Spleen (tissue), 7 donors: ENCODE measurements at regions not wholly inside any gene's neighbourhood (a gene's known extent, or its start where the extent isn't known, plus 50 kb on each side); places are given as distances from the start of the nearest gene placed in this dataset.

Experiments used
- POLR2A ChIP-seq, 3 donors: fragments of 450-650 bp; IDR thresholded peaks; one replicate each; pipeline ENCODE4 v1.5.1; 2017; ENCODE audit warnings: antibody characterized with exemption in 3 of 3, mild to moderate bottlenecking in 1 of 3
- TF ChIP-seq, protein P1 (sequence below), 11 experiments: fragments of 200-600 bp in 7 of 11; fragments of 450-650 bp in 4 of 11; sonication (generic) in 4 of 11; IDR thresholded peaks in 8 of 11; conservative IDR thresholded peaks in 3 of 11; 1 replicate in 7 of 11; 2 replicates in 4 of 11; pipeline versions ENCODE4 v1.4.0 to v1.8.0; 2016 to 2021; ENCODE audit warnings: antibody characterized with exemption in 11 of 11, inconsistent platforms in 4 of 11, mild to moderate bottlenecking in 1 of 11
- donor health status: DM: no; HTN: no; CAD: no; lungs with moderate emphysema.
- donor health status: DM: no; HTN: no; CAD: no.
- donor health status: DM: no; HTN: no; CAD: no.

DNA sequence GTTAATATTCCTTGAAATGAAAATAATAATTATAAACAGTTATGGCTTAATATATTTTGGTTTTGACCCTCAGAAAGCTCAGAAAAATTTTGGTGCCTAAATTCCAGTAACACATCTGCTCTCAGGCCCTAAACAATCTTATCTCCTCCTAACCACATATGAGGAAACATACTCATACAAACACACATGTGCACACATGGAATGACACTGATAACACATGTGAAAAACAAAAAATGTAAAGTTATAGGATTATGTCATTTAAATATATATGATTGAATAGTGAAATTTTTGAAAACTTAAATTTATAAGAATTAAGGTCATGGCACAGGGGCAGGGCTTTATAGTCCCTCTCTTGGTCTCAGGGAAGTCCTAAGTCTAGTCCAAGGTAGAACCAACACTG lies 127.2 kb upstream of the TRPC7 start:
- TF ChIP-seq POLR2A (IDR thresholded peaks at IDR 0.05) = no peak
- TF ChIP-seq, protein P1, sequence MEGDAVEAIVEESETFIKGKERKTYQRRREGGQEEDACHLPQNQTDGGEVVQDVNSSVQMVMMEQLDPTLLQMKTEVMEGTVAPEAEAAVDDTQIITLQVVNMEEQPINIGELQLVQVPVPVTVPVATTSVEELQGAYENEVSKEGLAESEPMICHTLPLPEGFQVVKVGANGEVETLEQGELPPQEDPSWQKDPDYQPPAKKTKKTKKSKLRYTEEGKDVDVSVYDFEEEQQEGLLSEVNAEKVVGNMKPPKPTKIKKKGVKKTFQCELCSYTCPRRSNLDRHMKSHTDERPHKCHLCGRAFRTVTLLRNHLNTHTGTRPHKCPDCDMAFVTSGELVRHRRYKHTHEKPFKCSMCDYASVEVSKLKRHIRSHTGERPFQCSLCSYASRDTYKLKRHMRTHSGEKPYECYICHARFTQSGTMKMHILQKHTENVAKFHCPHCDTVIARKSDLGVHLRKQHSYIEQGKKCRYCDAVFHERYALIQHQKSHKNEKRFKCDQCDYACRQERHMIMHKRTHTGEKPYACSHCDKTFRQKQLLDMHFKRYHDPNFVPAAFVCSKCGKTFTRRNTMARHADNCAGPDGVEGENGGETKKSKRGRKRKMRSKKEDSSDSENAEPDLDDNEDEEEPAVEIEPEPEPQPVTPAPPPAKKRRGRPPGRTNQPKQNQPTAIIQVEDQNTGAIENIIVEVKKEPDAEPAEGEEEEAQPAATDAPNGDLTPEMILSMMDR (IDR thresholded peaks at IDR 0.05 in 8 of 11, conservative IDR thresholded peaks at IDR 0.05 in 3 of 11) = no peak
